Liver (tissue), 9 donors: ENCODE measurements at regions not wholly inside any gene's neighbourhood (a gene's known extent, or its start where the extent isn't known, plus 50 kb on each side); places are given as distances from the start of the nearest gene placed in this dataset. TPM values are rescaled to one million over a fixed set of nuclear protein-coding genes. Genes with fewer than 3 reads are reported as not detected.

Source experiments
- DNase-seq: peaks from one replicate; pipeline ENCODE4 v3.0.0-alpha.2; 2017; ENCODE audit warnings: low spot score
- H3K27ac ChIP-seq, 2 donors: one replicate each; pipeline ENCODE4 v1.7.0; 2013; ENCODE audit warnings: inconsistent platforms in 2 of 2, low read length in 2 of 2, control low read depth in 1 of 2, low read depth in 1 of 2, mild to moderate bottlenecking in 1 of 2
- H3K27me3 ChIP-seq, 4 donors: one replicate each; pipeline versions ENCODE4 v1.6.1 to v1.7.0; 2013; ENCODE audit warnings: low read length in 3 of 4, inconsistent platforms in 1 of 4, mild to moderate bottlenecking in 1 of 4, moderate library complexity in 1 of 4; ENCODE audit not compliant: control insufficient read depth in 4 of 4, insufficient read depth in 4 of 4
- H3K36me3 ChIP-seq, 4 donors: one replicate each; pipeline versions ENCODE4 v1.6.1 to v1.7.0; 2013; ENCODE audit warnings: low read length in 3 of 4, mild to moderate bottlenecking in 3 of 4, low read depth in 1 of 4, moderate library complexity in 1 of 4; ENCODE audit not compliant: control insufficient read depth in 4 of 4, insufficient read depth in 3 of 4
- H3K4me1 ChIP-seq, 4 donors: one replicate each; pipeline versions ENCODE4 v1.6.1 to v1.7.0; 2013; ENCODE audit warnings: low read length in 3 of 4, mild to moderate bottlenecking in 3 of 4, moderate library complexity in 1 of 4; ENCODE audit not compliant: control insufficient read depth in 4 of 4, insufficient read depth in 4 of 4
- H3K4me3 ChIP-seq, 3 donors: one replicate each; pipeline versions ENCODE4 v1.6.1 to v1.7.0; 2013; ENCODE audit warnings: low read length in 3 of 3, control low read depth in 1 of 3, low read depth in 1 of 3, mild to moderate bottlenecking in 1 of 3
- H3K9ac ChIP-seq, 2 donors: one replicate each; pipeline ENCODE4 v1.7.0; 2013; ENCODE audit warnings: low read length in 2 of 2, mild to moderate bottlenecking in 2 of 2, moderate library complexity in 2 of 2, control low read depth in 1 of 2, low read depth in 1 of 2
- H3K9me3 ChIP-seq, 4 donors: one replicate each; pipeline versions ENCODE4 v1.6.1 to v1.7.0; 2013; ENCODE audit warnings: low read length in 3 of 4; ENCODE audit not compliant: control insufficient read depth in 4 of 4
- EGR1 ChIP-seq, 2 donors: IDR thresholded peaks; 2 replicates each; pipeline ENCODE4 v1.6.1; 2016 to 2018; ENCODE audit warnings: antibody characterized with exemption in 2 of 2, low read depth in 2 of 2
- FOXA1 ChIP-seq: IDR thresholded peaks from 2 replicates; pipeline ENCODE4 v1.6.1; 2016; ENCODE audit warnings: antibody characterized with exemption
- FOXA2 ChIP-seq: IDR thresholded peaks from 2 replicates; pipeline ENCODE4 v1.6.1; 2016; ENCODE audit warnings: antibody characterized with exemption
- GABPA ChIP-seq, 2 donors: IDR thresholded peaks in 1 of 2; conservative IDR thresholded peaks in 1 of 2; 2 replicates each; pipeline ENCODE4 v1.6.1; 2016; ENCODE audit warnings: antibody characterized with exemption in 2 of 2, mild to moderate bottlenecking in 1 of 2, moderate library complexity in 1 of 2
- HNF4G ChIP-seq: IDR thresholded peaks from 2 replicates; pipeline ENCODE4 v1.6.1; 2016; ENCODE audit warnings: antibody characterized with exemption
- JUND ChIP-seq, 2 donors: IDR thresholded peaks; 2 replicates each; pipeline ENCODE4 v1.6.1; 2016; ENCODE audit warnings: antibody characterized with exemption in 2 of 2
- NR2F2 ChIP-seq: IDR thresholded peaks from 2 replicates; pipeline ENCODE4 v1.6.1; 2016; ENCODE audit warnings: antibody characterized with exemption
- RAD21 ChIP-seq, 2 donors: IDR thresholded peaks; 2 replicates each; pipeline ENCODE4 v1.6.1; 2016; ENCODE audit warnings: antibody characterized with exemption in 2 of 2, mild to moderate bottlenecking in 2 of 2
- RXRA ChIP-seq, 2 donors: IDR thresholded peaks; 2 replicates each; pipeline ENCODE4 v1.6.1; 2017 to 2018; ENCODE audit warnings: antibody characterized with exemption in 2 of 2, mild to moderate bottlenecking in 1 of 2
- SP1 ChIP-seq: IDR thresholded peaks from 2 replicates; pipeline ENCODE4 v1.6.1; 2018; ENCODE audit warnings: antibody characterized with exemption, mild to moderate bottlenecking
- TAF1 ChIP-seq: conservative IDR thresholded peaks from 2 replicates; pipeline ENCODE4 v1.6.1; 2016; ENCODE audit warnings: antibody characterized with exemption, mild to moderate bottlenecking
- YY1 ChIP-seq: IDR thresholded peaks from 2 replicates; pipeline ENCODE4 v1.6.1; 2016; ENCODE audit warnings: antibody characterized with exemption, mild to moderate bottlenecking
- WGBS: extraction: QIAGEN DNeasy Blood & Tissue Kit; methylation state at CpG from one replicate; pipeline ENCODE4 v1.1.7; 2013; 5-methylcytosine and 5-hydroxymethylcytosine counted together
- small RNA-seq: library from RNA; depleted of rRNA; stranded (forward); fragments of <200 nt; gene quantifications from one replicate; pipeline ENCODE3, GENCODE V24; 2014
- TF ChIP-seq, protein P1 (sequence below): IDR thresholded peaks from 2 replicates; pipeline ENCODE4 v1.6.1; 2016; ENCODE audit warnings: antibody characterized with exemption, mild to moderate bottlenecking
- TF ChIP-seq, protein P2 (sequence below): IDR thresholded peaks from 2 replicates; pipeline ENCODE4 v1.6.1; 2016; ENCODE audit warnings: antibody characterized with exemption
- TF ChIP-seq, protein P3 (sequence below): IDR thresholded peaks from 2 replicates; pipeline ENCODE4 v1.6.1; 2016; ENCODE audit warnings: antibody characterized with exemption
- TF ChIP-seq, protein P4 (sequence below): fragments of 150-350 bp; IDR thresholded peaks from 2 replicates; pipeline ENCODE4 v1.5.1; 2017; ENCODE audit warnings: improper control_type of control experiment, low read depth, low read length; ENCODE audit not compliant: missing input control
- TF ChIP-seq, protein P5 (sequence below): IDR thresholded peaks from 2 replicates; pipeline ENCODE4 v1.6.1; 2016; ENCODE audit warnings: antibody characterized with exemption
- donor health status: healthy.
- donor health status: healthy.
- donor health status: healthy.
- donor health status: healthy.
- donor health status: healthy.

DNA sequence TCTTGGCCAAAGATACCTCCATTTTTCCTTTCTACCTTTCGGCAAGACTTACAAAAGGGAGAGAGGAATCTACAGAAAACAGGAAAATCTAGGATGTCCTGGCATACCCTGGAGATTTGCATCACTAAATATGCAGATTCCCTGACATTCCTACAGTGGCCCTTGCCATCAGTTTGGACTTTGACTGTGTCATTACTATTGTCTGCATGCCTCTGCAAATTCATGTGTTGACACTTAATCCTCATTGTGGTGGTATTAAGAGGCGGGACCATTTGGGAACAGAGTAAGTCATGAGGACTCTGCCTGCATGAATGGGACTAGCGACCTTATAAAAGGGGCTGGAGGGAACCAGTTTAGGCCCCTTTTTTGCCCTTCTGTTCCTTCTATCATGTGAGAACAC is 50.5 kb upstream of the DTNBP1 start:
- TF ChIP-seq, protein P1, sequence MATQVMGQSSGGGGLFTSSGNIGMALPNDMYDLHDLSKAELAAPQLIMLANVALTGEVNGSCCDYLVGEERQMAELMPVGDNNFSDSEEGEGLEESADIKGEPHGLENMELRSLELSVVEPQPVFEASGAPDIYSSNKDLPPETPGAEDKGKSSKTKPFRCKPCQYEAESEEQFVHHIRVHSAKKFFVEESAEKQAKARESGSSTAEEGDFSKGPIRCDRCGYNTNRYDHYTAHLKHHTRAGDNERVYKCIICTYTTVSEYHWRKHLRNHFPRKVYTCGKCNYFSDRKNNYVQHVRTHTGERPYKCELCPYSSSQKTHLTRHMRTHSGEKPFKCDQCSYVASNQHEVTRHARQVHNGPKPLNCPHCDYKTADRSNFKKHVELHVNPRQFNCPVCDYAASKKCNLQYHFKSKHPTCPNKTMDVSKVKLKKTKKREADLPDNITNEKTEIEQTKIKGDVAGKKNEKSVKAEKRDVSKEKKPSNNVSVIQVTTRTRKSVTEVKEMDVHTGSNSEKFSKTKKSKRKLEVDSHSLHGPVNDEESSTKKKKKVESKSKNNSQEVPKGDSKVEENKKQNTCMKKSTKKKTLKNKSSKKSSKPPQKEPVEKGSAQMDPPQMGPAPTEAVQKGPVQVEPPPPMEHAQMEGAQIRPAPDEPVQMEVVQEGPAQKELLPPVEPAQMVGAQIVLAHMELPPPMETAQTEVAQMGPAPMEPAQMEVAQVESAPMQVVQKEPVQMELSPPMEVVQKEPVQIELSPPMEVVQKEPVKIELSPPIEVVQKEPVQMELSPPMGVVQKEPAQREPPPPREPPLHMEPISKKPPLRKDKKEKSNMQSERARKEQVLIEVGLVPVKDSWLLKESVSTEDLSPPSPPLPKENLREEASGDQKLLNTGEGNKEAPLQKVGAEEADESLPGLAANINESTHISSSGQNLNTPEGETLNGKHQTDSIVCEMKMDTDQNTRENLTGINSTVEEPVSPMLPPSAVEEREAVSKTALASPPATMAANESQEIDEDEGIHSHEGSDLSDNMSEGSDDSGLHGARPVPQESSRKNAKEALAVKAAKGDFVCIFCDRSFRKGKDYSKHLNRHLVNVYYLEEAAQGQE, result no peak
- TF ChIP-seq NR2F2 (no peak), YY1 (no peak), RAD21 (IDR thresholded peaks at IDR 0.05) (no peak), EGR1 (IDR thresholded peaks at IDR 0.05; ENCODE audit: low read depth in 2 of 2) (no peak), TAF1 (no peak), FOXA2 (no peak), HNF4G (no peak), RXRA (IDR thresholded peaks at IDR 0.05) (no peak)
- TF ChIP-seq, protein P2, sequence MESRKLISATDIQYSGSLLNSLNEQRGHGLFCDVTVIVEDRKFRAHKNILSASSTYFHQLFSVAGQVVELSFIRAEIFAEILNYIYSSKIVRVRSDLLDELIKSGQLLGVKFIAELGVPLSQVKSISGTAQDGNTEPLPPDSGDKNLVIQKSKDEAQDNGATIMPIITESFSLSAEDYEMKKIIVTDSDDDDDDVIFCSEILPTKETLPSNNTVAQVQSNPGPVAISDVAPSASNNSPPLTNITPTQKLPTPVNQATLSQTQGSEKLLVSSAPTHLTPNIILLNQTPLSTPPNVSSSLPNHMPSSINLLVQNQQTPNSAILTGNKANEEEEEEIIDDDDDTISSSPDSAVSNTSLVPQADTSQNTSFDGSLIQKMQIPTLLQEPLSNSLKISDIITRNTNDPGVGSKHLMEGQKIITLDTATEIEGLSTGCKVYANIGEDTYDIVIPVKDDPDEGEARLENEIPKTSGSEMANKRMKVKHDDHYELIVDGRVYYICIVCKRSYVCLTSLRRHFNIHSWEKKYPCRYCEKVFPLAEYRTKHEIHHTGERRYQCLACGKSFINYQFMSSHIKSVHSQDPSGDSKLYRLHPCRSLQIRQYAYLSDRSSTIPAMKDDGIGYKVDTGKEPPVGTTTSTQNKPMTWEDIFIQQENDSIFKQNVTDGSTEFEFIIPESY, result no peak
- TF ChIP-seq, protein P3, sequence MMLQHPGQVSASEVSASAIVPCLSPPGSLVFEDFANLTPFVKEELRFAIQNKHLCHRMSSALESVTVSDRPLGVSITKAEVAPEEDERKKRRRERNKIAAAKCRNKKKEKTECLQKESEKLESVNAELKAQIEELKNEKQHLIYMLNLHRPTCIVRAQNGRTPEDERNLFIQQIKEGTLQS, result no peak
- TF ChIP-seq, protein P4, sequence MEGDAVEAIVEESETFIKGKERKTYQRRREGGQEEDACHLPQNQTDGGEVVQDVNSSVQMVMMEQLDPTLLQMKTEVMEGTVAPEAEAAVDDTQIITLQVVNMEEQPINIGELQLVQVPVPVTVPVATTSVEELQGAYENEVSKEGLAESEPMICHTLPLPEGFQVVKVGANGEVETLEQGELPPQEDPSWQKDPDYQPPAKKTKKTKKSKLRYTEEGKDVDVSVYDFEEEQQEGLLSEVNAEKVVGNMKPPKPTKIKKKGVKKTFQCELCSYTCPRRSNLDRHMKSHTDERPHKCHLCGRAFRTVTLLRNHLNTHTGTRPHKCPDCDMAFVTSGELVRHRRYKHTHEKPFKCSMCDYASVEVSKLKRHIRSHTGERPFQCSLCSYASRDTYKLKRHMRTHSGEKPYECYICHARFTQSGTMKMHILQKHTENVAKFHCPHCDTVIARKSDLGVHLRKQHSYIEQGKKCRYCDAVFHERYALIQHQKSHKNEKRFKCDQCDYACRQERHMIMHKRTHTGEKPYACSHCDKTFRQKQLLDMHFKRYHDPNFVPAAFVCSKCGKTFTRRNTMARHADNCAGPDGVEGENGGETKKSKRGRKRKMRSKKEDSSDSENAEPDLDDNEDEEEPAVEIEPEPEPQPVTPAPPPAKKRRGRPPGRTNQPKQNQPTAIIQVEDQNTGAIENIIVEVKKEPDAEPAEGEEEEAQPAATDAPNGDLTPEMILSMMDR, result no peak
- TF ChIP-seq, protein P5, sequence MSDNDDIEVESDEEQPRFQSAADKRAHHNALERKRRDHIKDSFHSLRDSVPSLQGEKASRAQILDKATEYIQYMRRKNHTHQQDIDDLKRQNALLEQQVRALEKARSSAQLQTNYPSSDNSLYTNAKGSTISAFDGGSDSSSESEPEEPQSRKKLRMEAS, result no peak
- no peaks in the 10 kb centered on the region for H3K27me3 ChIP-seq
- no peak for DNase-seq
- no peak overlapping the region for H3K27ac ChIP-seq
- 75% methylated on average over 3 of the region's 3 CpGs for WGBS
- H3K9me3 ChIP-seq, result peaks cover 1 to 13% (median 7%) of the 10 kb centered on the region in 4 donors
- no peaks in the 10 kb centered on the region for H3K36me3 ChIP-seq
- H3K9ac ChIP-seq, result no peak overlapping the region
- no peak overlapping the region for H3K4me3 ChIP-seq
- H3K4me1 ChIP-seq, result no peaks in the 10 kb centered on the region

DNA sequence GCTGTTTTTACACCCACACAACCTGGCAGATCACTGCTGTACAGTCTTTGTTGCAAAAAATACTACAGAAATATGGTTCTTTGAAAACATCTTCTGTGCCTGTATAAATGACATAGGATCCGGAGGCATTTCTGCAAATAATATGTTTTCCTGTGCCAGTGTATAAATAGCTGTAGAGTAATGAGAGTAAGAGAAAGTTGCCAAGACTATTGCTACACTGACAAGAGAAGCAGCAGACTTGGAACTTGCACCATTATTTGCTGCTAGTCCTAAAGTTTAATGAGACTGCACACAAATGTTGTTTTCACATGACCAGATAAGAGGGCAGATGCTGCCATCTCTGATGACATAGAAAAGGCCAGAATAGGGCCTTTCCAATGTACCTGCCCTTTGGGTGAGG is 50.0 kb upstream of the DTNBP1 start:
- H3K36me3 ChIP-seq, result no peaks in the 10 kb centered on the region
- TF ChIP-seq HNF4G, result no peak
- no peak for TF ChIP-seq FOXA1
- no peak for TF ChIP-seq TAF1
- TF ChIP-seq FOXA2, result no peak
- TF ChIP-seq JUND (IDR thresholded peaks at IDR 0.05), result no peak
- no peak for TF ChIP-seq NR2F2
- TF ChIP-seq RAD21 (IDR thresholded peaks at IDR 0.05), result no peak
- no peak for TF ChIP-seq SP1
- TF ChIP-seq EGR1 (IDR thresholded peaks at IDR 0.05; ENCODE audit: low read depth in 2 of 2), result no peak
- TF ChIP-seq GABPA (IDR thresholded peaks at IDR 0.05 in 1 of 2, conservative IDR thresholded peaks at IDR 0.05 in 1 of 2), result no peak
- H3K27ac ChIP-seq, result no peak overlapping the region
- 32% methylated on average over 1 of the region's 1 CpG for WGBS
- no peaks in the 10 kb centered on the region for H3K4me1 ChIP-seq
- H3K9ac ChIP-seq, result no peak overlapping the region
- no peak for DNase-seq
- peaks cover 1 to 13% (median 7%) of the 10 kb centered on the region in 4 donors for H3K9me3 ChIP-seq
- no peaks in the 10 kb centered on the region for H3K27me3 ChIP-seq
- no peak overlapping the region for H3K4me3 ChIP-seq

Small RNA genes lying in the stretch of these regions (small RNA-seq; reads per million reads assigned to genes)
- not detected for gene AL365265.1
